Astrocyte of the cerebellum (primary cell): ENCODE measurements at regions not wholly inside any gene's neighbourhood (a gene's known extent, or its start where the extent isn't known, plus 50 kb on each side); places are given as distances from the start of the nearest gene placed in this dataset.

ENCODE experiments used
- DNase-seq: peaks from one replicate; pipeline ENCODE4 v3.0.0-alpha.2; 2011; ENCODE audit warnings: low read depth
- H3K4me3 ChIP-seq: 2 replicates; pipeline ENCODE4 v1.5.1; 2011; ENCODE audit warnings: mild to moderate bottlenecking, low read depth, low read length, moderate library complexity
- in situ Hi-C: cut with HindIII; loops from 2 replicates; pipeline ENCODE4 v1.10.0; 2017; ENCODE audit warnings: low sequenced_read_pairs
- TF ChIP-seq, protein P1 (sequence below): IDR thresholded peaks from 2 replicates; pipeline ENCODE4 v1.5.1; 2012; ENCODE audit warnings: low read length, low read depth, moderate library complexity, mild to moderate bottlenecking; ENCODE audit errors: missing control alignments

DNA sequence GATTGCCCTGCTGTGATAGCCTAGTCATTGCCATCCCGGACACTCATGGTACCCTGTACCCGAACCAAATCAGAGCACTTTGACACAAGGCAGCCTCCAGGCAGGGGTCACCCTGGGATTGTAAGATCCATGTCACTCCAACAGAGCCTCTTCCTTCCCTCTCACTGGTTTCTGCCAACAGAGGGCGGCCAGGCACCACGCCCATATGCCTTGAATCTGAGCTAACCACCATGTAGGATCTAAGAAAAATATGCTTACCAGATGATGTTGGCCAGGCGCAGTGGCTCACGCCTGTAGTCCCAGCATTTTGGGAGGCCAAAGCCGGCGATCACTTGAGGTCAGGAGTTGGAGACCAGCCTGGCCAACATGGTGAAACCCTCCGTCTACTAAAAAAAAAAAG lies 389.2 kb upstream of the KLF6 start:
- H3K4me3 ChIP-seq, result no peak overlapping the region
- in situ Hi-C loops, result no loop called here
- no peak for DNase-seq
- TF ChIP-seq, protein P1, sequence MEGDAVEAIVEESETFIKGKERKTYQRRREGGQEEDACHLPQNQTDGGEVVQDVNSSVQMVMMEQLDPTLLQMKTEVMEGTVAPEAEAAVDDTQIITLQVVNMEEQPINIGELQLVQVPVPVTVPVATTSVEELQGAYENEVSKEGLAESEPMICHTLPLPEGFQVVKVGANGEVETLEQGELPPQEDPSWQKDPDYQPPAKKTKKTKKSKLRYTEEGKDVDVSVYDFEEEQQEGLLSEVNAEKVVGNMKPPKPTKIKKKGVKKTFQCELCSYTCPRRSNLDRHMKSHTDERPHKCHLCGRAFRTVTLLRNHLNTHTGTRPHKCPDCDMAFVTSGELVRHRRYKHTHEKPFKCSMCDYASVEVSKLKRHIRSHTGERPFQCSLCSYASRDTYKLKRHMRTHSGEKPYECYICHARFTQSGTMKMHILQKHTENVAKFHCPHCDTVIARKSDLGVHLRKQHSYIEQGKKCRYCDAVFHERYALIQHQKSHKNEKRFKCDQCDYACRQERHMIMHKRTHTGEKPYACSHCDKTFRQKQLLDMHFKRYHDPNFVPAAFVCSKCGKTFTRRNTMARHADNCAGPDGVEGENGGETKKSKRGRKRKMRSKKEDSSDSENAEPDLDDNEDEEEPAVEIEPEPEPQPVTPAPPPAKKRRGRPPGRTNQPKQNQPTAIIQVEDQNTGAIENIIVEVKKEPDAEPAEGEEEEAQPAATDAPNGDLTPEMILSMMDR, result no peak

DNA sequence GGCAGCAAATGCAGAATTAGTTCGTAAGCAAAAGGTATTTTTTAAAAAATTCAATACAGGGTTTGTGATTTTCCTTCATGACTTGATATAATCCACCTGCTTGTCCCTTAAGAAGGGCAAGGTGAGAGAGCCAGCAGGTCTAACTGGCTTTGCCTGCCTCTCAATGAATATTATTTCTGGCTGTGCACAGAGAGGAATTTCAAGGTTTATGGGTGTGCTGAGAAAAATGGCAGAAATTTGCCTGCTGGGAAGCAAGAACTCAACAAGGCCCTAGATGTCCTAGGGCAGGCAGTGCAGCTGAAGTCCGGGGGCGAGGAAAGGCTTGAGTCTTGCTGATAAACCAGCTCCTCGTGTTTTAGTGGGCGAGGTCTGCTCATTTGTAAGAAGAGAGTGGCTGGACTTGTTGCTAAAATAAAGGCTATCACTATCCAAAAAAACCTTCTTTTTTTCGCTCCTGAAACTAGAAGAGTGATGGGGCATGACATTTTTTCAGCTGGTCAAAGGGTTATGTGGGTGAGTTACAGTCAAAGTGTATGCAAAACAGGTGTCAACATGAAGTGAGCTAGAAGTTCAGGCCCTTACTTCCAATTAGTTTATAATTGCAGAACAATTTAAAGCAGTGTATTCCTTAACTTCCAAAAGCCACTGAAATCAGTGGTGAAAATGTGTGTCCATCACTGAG lies 385.8 kb upstream of the KLF6 start:
- DNase-seq, result no peak
- in situ Hi-C loops, result no loop called here
- H3K4me3 ChIP-seq, result no peak overlapping the region
- TF ChIP-seq, protein P1, result no peak

DNA sequence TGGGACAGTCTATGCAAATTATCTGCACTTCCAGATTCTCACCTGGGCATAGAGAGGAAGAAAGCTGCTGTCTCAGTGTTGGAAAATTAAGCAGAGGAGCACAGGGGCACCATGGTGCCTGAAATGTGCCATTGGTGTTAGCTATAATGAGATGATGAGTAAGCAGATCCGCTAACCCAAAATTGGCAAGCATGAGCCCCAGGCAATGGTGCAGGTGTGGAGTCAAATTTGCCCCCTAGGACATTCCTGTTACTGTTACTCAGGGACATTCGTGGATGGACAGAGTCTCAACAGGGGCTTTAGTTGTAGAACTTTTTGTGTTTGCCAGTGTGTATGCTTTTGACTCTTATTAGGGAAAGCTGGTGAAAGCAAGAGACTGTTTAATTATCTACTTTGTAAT lies 385.2 kb upstream of the KLF6 start:
- DNase-seq, result no peak
- in situ Hi-C loops, result no loop called here
- TF ChIP-seq, protein P1, result no peak
- no peak overlapping the region for H3K4me3 ChIP-seq

DNA sequence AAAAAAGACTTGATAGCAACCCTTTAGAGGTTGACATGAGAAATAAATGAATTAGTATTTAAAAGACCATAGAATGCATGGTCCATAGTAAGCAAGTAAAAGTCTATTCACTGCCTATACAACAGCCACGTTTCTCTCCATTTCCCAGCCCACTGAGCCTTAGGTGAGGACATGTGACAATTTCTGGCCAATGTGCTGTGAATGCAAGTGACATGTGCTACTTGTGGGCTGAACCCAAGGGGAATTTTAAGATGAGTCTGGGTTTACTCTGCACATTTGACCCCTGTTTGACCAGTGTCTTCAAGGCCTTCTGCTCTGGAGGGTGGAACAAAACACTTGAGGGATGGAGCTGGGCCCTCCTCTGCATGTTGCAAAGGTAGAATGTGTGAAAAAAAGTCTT lies 384.4 kb upstream of the KLF6 start:
- H3K4me3 ChIP-seq, result no peak overlapping the region
- in situ Hi-C loops, result no loop called here
- TF ChIP-seq, protein P1, result no peak
- DNase-seq, result no peak

DNA sequence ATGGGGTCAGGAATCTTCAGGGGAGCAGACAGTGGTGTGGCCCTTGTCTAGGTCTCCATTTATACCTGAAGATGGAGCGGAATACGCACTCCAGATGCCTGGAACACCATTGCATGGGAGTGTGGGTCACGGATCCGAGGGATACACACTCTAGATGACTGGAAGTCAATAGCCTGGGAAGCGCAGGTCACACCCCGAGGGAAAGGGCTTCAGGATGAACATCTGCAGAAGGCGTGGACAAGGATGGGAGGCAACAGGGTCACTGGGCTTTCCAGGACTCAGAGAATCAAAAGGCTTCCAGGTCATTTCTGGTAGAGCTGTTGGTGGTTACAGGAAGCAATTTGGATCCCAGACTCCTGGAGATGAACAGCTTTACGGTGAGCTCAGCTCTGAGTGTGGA lies 382.2 kb upstream of the KLF6 start:
- TF ChIP-seq, protein P1, result no peak
- DNase-seq, result no peak
- no peak overlapping the region for H3K4me3 ChIP-seq
- in situ Hi-C loops, result no loop called here

DNA sequence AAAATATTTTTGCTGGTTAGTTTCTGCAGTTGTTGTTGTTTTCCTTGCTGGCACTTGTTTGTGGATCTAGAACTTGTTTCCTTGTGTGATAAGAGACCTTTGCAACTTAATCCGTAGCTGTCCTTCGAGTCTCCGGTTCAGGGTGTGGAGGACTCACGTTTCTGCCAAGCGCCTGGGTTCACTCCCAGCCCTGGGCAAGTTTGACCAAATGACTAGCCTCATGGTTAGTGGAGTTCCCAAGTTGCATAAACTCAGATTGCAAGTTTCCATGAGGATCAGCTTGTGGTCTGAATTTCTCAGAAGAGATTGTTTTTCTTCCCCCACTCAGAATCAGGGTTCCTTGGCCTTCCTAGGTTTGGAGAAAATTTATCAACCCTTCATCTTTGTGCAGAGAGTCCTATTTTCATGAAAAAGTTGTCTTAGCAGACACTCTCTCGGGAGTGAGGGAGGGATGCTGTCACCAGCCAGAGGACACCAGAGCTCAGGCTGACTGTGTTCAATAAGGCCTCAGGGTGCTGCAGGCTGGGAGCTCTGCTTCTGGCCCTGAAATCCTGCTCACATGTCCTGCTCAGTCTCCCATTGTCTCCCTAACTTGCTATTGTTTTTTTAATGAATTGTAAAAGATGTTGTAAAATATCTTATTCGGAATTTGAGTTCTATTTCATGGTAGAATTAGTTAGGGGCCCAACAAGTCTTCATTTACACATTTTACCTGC lies 377.7 kb upstream of the KLF6 start:
- no peak for DNase-seq
- in situ Hi-C loops, result no loop called here
- TF ChIP-seq, protein P1, result no peak
- H3K4me3 ChIP-seq, result no peak overlapping the region
